WTC11 (cell line): ENCODE measurements at regions not wholly inside any gene's neighbourhood (a gene's known extent, or its start where the extent isn't known, plus 50 kb on each side); places are given as distances from the start of the nearest gene placed in this dataset.

Experiments
- ATAC-seq: fragments of 200-7000 bp; cut with Tn5 transposase; 2 replicates; pipeline ENCODE4 v1.10.0; 2021; ENCODE audit warnings: mild to moderate bottlenecking, moderate library complexity
- CTCF ChIA-PET: fragments of 300-600 bp; sonication (Branson Sonifier 250); formaldehyde crosslinking; loops from one replicate; lab custom pipeline; 2021; ENCODE audit warnings: antibody characterized with exemption; lab: Charles Lee
- POLR2A ChIA-PET: fragments of 350-600 bp; sonication (Branson Sonifier 250); formaldehyde crosslinking; loops from one replicate; lab custom pipeline; 2021; ENCODE audit warnings: antibody characterized with exemption; lab: Charles Lee
- DNase-seq: peaks from one replicate; pipeline ENCODE4 v3.0.0; 2021; ENCODE audit warnings: low spot score
- H3K27ac Mint-ChIP-seq: 2 replicates; pipeline ENCODE4 v1.8.0; 2021; ENCODE audit warnings: mixed read lengths
- H3K27me3 Mint-ChIP-seq: 2 replicates; pipeline ENCODE4 v1.8.0; 2021; ENCODE audit warnings: low read depth, mild to moderate bottlenecking, moderate library complexity, mixed read lengths
- H3K36me3 Mint-ChIP-seq: 2 replicates; pipeline ENCODE4 v1.8.0; 2021; ENCODE audit warnings: mixed read lengths
- H3K4me1 Mint-ChIP-seq: 2 replicates; pipeline ENCODE4 v1.8.0; 2022; ENCODE audit warnings: mixed read lengths
- H3K4me3 Mint-ChIP-seq: 2 replicates; pipeline ENCODE4 v1.8.0; 2021; ENCODE audit warnings: mild to moderate bottlenecking, moderate library complexity, mixed read lengths
- H3K9me3 Mint-ChIP-seq: 2 replicates; pipeline ENCODE4 v1.8.0; 2021; ENCODE audit warnings: mixed read lengths
- ARID4B ChIP-seq: sonication (generic); formaldehyde crosslinking; IDR thresholded peaks from 2 replicates; pipeline ENCODE4 v1.8.0; 2023; ENCODE audit warnings: missing genetic modification reagents, mild to moderate bottlenecking, borderline replicate concordance
- ATF1 ChIP-seq: sonication (generic); formaldehyde crosslinking; IDR thresholded peaks from 2 replicates; pipeline ENCODE4 v1.8.1; 2023; ENCODE audit warnings: mild to moderate bottlenecking, moderate library complexity, missing genetic modification reagents
- ATF3 ChIP-seq: sonication (generic); formaldehyde crosslinking; conservative IDR thresholded peaks from 2 replicates; pipeline ENCODE4 v1.8.1; 2022; ENCODE audit warnings: mild to moderate bottlenecking, missing genetic modification reagents
- CDX4 ChIP-seq: fragments of 250-450 bp; sonication (Bioruptor Pico); IDR thresholded peaks from 2 replicates; pipeline ENCODE4 v1.9.0; 2021; ENCODE audit warnings: moderate library complexity, mild to moderate bottlenecking, inconsistent platforms, borderline replicate concordance
- CREM ChIP-seq: sonication (generic); formaldehyde crosslinking; IDR thresholded peaks from 2 replicates; pipeline ENCODE4 v1.8.1; 2022; ENCODE audit warnings: mild to moderate bottlenecking, missing genetic modification reagents, moderate library complexity
- E2F4 ChIP-seq: sonication (generic); formaldehyde crosslinking; IDR thresholded peaks from 2 replicates; pipeline ENCODE4 v1.8.1; 2022; ENCODE audit warnings: low read depth, mild to moderate bottlenecking, moderate library complexity, missing genetic modification reagents, borderline replicate concordance
- FOXK1 ChIP-seq: sonication (generic); formaldehyde crosslinking; IDR thresholded peaks from 2 replicates; pipeline ENCODE4 v1.8.0; 2022; ENCODE audit warnings: mild to moderate bottlenecking, moderate library complexity, missing genetic modification reagents
- FOXP4 ChIP-seq: sonication (generic); formaldehyde crosslinking; IDR thresholded peaks from 2 replicates; pipeline ENCODE4 v1.8.0; 2022; ENCODE audit warnings: mild to moderate bottlenecking, missing genetic modification reagents
- GABPB1 ChIP-seq: sonication (generic); formaldehyde crosslinking; IDR thresholded peaks from 2 replicates; pipeline ENCODE4 v1.8.1; 2023; ENCODE audit warnings: mild to moderate bottlenecking, missing genetic modification reagents
- GRHL2 ChIP-seq: fragments of 250-450 bp; sonication (Bioruptor Pico); IDR thresholded peaks from 2 replicates; pipeline ENCODE4 v1.8.0; 2022; ENCODE audit warnings: mild to moderate bottlenecking, moderate library complexity; ENCODE audit not compliant: insufficient replicate concordance, severe bottlenecking
- HMGA2 ChIP-seq: fragments of 250-450 bp; sonication (Bioruptor Pico); IDR thresholded peaks from 2 replicates; pipeline ENCODE4 v1.4.0; 2021; ENCODE audit warnings: mild to moderate bottlenecking, moderate library complexity
- SMAD3 ChIP-seq: sonication (generic); formaldehyde crosslinking; IDR thresholded peaks from 2 replicates; pipeline ENCODE4 v1.8.0; 2022; ENCODE audit warnings: missing genetic modification reagents, mild to moderate bottlenecking, borderline replicate concordance
- SMAD4 ChIP-seq: sonication (generic); formaldehyde crosslinking; IDR thresholded peaks from 2 replicates; pipeline ENCODE4 v1.8.0; 2022; ENCODE audit warnings: mild to moderate bottlenecking, missing genetic modification reagents
- ZBTB21 ChIP-seq: sonication (generic); formaldehyde crosslinking; IDR thresholded peaks from 2 replicates; pipeline ENCODE4 v1.8.1; 2023; ENCODE audit warnings: mild to moderate bottlenecking, missing genetic modification reagents, borderline replicate concordance
- ZBTB43 ChIP-seq: sonication (generic); formaldehyde crosslinking; IDR thresholded peaks from 2 replicates; pipeline ENCODE4 v1.8.1; 2023; ENCODE audit warnings: mild to moderate bottlenecking, missing genetic modification reagents
- ZNF512 ChIP-seq: sonication (generic); formaldehyde crosslinking; IDR thresholded peaks from 2 replicates; pipeline ENCODE4 v1.8.1; 2022; ENCODE audit warnings: missing genetic modification reagents, borderline replicate concordance

GRCh38 chr4:3708611-3709010, 57.6 kb upstream of the ADRA2C start (continued):
- TF ChIP-seq GABPB1: no peak
- TF ChIP-seq E2F4 (CRISPR knock-in tag): no peak
- no peak for TF ChIP-seq FOXK1
- no peak for TF ChIP-seq ZBTB43 (CRISPR knock-in tag)

- Mint-ChIP-seq H3K27me3 (no peaks in the 10 kb centered on the region), H3K9me3 (no peaks in the 10 kb centered on the region), H3K27ac (no peak overlapping the region), H3K4me1 (peaks cover 13% of the 10 kb centered on the region), H3K36me3 (no peaks in the 10 kb centered on the region), H3K4me3 (no peak overlapping the region)
- CTCF ChIA-PET: interaction anchor here (0.9 to 1.0 kb wide), 3 partner anchors 37 to 59 kb away, joined by 3 to 5 read pairs (median 3); no protein-coding TSS in a partner anchor
- DNase-seq: no peak
- no peak for ATAC-seq
- no peak for TF ChIP-seq ARID4B
- no peak for TF ChIP-seq FOXP4 (CRISPR knock-in tag)
- TF ChIP-seq ATF3 (CRISPR knock-in tag): no peak
- no peak for TF ChIP-seq CDX4 (CRISPR knock-in tag)
- no peak for TF ChIP-seq CREM
- POLR2A ChIA-PET: no interaction called here
Observed at GRCh38 chr4:3708103-3708510, 58.1 kb upstream of the ADRA2C start.

GRCh38 chr4:3707423-3708102, 58.6 kb upstream of the ADRA2C start:
- no peak for ATAC-seq
- no peak for TF ChIP-seq GRHL2 (CRISPR knock-in tag)
- no peak for TF ChIP-seq ZBTB21 (CRISPR knock-in tag)
- no peak for TF ChIP-seq HMGA2
- TF ChIP-seq SMAD4: no peak
- no peak for TF ChIP-seq ZNF512 (CRISPR knock-in tag)
- TF ChIP-seq ATF1 (CRISPR knock-in tag): no peak
- TF ChIP-seq CREM: no peak
- TF ChIP-seq SMAD3 (CRISPR knock-in tag): no peak

More at GRCh38 chr4:3707423-3708102, 58.6 kb upstream of the ADRA2C start:
- Mint-ChIP-seq H3K27me3 (no peaks in the 10 kb centered on the region), H3K4me1 (peaks cover 13% of the 10 kb centered on the region), H3K4me3 (no peak overlapping the region), H3K9me3 (no peaks in the 10 kb centered on the region), H3K36me3 (no peaks in the 10 kb centered on the region), H3K27ac (no peak overlapping the region)
- ChIA-PET CTCF (interaction anchor here (0.9 to 1.0 kb wide), 3 partner anchors 38 to 60 kb away, joined by 3 to 5 read pairs (median 3); no protein-coding TSS in a partner anchor), POLR2A (no interaction called here)
- DNase-seq: no peak
